ENCODE measurements at regions not wholly inside any gene's neighbourhood (a gene's known extent, or its start where the extent isn't known, plus 50 kb on each side); places are given as distances from the start of the nearest gene placed in this dataset.
"Not testable (repeated sequence)": the region's sequence is repeated elsewhere in the genome, so short reads cannot be mapped to it uniquely, and the experiment has no call there.

DNA sequence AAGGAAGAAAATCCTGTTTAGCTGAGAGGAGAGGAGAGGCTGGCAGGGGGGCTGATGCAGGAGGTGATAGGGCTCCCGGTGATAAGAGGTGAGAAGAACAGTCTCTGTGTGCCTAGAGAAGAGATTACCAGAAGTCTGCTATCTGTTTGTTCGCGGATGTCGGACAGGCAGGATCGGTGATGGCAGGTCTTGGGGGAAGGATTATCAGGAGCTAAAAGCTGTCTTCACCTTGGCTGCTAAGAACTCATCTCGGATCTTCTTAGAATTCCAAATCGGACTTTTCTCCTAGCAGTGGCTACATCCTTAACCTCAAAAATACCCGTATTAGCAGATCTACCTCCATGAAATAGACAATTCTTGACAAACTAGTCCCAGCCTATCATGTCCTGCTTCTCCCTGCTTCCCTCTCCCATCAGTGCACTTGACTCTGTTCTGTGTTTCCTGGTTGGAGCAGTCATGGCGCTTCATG lies 282.1 kb upstream of the TRIB2 start:
- DNase-seq: no peak

- no peak for DNase-seq
Observed at GRCh38 chr2:12435430-12436222, 281.1 kb upstream of the TRIB2 start.

- DNase-seq: no peak
Observed at GRCh38 chr2:12436483-12436882, 280.3 kb upstream of the TRIB2 start.

DNA sequence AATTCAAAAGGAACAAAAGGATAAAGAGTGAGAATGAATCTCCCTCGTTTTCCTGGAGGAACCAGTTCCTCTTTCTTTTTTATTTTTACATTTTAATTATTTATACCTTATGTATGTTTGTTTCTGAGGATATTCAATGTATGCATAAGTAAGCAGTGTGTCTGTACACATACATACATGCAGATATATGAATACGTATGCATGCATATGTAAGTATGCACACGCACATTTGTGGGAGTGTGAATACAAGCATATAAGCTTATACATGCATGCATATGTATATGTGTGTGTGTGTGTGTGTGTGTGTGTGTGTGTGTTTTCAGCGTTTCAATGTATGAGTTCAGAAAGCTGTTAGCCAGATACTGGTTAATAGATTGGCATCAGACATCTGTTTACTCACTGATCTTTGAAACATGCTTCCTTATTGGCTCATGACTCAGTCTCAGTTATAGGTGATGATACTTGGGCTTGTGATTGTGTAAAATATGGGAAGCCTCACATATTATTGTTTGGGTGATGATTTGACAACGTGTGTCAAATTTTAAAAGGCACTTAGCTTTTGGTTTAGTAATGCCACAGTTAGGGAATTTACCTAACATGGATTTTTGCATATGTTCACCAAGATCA lies 279.7 kb upstream of the TRIB2 start:
- no peak for DNase-seq

- DNase-seq: no peak
Observed at GRCh38 chr2:12440731-12441130, 276.0 kb upstream of the TRIB2 start.

- DNase-seq: no peak
Observed at GRCh38 chr2:12441750-12442475, 274.8 kb upstream of the TRIB2 start.

GRCh38 chr2:12442476-12442847 lies 274.3 kb upstream of the TRIB2 start:
- no peak for DNase-seq

DNA sequence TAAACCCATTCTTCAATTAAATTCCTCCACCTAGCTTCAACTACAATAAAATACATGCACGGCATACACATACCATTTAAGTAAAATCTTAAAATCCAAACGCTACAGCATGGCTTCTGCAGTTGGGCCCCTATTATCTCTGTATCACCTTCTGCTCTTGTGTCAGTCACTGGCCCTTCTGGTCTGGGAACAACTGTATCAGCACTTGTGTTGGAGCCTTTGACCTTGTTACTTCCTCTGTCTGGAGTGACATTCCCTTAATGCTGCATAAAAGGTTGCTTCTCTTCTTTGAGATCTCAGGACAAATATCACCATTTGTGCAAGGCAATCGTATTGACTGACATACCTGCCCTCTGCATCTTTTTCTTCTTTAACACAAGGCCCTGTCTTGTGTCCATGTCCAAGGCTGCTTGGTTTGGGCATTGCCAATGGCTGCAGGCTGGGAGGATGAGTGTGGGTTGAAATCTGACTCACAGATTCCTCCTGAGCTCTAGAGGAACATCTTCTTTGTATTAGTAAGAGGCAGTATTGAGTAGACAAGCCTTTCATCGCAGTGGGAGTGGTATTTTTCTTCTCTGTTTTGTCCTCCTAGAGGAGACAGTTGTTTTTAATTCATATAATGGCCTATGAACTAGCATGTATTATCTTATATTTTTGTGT lies 267.8 kb upstream of the TRIB2 start:
- DNase-seq: no peak

- DNase-seq: no peak
Observed at GRCh38 chr2:12451726-12452125, 265.0 kb upstream of the TRIB2 start.

GRCh38 chr2:12452185-12452584 lies 264.6 kb upstream of the TRIB2 start:
- no peak for DNase-seq

DNA sequence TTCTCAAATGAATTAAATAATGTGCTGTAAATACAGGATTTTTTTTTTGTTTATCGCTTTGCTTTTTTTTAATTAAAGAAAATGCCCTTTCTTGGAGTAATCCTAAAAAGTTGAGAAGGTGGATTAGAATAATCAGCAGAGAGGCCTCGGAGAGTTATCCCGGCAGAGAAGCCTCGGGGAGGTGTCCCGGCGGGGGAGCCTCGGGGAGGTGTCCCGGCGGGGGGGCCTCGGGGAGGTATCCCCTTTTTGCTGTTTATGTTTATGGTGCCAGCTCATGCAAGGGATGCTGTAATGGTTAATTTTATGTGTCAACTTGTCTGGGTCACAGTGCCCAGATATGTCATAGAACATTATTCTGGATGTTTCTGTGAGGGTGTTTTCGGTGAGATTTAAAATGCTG lies 263.0 kb upstream of the TRIB2 start:
- DNase-seq: no peak

DNA sequence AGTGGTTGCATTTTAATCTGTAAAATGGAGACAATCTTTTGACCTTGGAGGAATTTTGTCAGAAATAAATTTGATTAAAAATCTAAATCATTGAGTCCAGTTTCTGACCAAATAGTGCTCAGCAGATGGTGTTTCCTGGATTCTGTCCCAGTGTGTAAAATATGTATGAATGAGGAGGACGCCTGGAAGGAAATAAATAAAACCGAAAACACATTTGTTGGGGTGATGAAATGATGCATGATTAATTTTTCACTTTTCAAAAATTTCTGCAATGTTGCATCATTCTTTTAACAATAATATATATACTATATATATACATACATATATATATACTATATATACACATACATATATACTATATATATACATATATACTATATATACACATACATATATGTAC lies 261.1 kb upstream of the TRIB2 start:
- no peak for DNase-seq

GRCh38 chr2:12456293-12457106 lies 260.2 kb upstream of the TRIB2 start:
- peak; percentile 12 for DNase-seq

- peak; percentile 55 for DNase-seq
Observed at GRCh38 chr2:12457831-12458230, 258.9 kb upstream of the TRIB2 start.

DNA sequence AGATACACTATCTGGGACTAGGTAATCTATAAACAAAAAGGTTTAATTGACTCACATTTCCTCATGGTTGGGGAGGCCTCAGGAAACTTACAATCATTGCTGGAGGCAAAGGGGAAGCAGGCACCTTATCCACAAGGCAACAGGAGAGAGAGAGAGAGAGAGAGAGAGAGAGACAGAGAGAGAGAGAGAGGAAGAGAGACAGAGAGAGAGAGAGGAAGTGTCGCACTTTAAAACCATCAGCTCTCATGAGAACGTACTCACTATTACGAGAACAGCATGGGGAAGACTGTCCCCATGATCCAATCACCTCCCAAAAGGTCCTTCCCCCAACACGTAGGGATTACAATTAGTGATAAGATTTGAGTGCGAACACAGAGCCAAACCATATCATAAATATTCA lies 253.5 kb upstream of the TRIB2 start:
- no peak for DNase-seq

- DNase-seq: no peak
Observed at GRCh38 chr2:12465631-12466135, 251.1 kb upstream of the TRIB2 start.

DNA sequence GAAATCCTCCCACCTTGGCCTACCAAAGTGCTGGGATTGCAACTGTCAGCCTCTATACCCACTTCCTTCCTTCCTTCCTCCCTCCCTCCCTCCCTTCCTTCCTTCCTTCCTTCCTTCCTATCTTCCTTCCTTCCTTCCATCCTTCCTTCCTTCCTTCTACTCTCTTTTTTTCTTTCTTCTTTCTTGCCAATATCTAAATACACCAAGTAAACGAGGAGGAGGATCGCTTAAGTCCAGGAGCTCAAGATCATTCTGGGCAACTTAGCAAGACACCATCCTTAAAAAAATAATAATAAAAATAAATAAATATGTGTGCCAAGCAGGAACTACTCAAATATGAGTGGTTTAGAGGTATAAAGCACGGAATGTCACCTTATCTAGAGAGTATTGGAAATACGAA lies 249.4 kb upstream of the TRIB2 start:
- no peak for DNase-seq

DNA sequence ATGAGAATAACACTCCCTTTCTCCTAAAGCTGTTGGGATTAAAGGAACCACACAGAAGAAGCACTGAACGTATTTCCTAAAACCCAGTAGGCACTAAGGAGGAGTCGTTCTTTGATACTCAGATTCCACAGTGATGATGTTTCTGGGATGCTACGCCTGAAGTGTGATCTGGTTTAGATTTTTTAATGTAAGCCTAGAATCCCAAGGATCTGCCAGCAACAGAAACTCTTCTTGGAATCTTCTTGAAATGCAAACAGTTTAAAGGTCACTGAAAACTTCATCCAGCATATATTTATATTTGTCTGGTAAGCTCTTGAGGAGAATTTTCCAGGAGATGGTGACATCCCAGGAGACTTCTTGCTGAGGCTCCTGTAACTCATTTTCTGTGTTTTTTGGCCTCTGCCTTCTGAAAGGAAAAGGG lies 247.6 kb upstream of the TRIB2 start:
- DNase-seq: no peak

DNA sequence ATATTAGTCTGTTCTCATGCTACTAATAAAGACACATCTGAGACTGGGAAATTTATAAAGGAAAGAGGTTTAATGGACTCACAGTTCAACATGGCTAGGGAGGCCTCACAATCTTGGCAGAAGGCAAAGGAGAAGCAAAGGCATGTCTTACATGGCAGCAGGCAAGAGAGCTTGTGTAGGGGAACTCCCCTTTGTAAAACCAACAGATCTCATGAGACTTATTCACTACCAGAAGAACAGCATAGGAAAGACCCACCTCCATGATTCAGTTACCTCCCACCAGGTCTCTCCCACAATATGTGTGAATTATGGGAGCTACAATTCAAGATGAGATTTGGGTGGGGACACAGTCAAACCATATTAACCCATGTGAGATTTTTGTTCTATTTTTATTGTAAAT lies 244.5 kb upstream of the TRIB2 start:
- not testable (repeated sequence) for DNase-seq

DNA sequence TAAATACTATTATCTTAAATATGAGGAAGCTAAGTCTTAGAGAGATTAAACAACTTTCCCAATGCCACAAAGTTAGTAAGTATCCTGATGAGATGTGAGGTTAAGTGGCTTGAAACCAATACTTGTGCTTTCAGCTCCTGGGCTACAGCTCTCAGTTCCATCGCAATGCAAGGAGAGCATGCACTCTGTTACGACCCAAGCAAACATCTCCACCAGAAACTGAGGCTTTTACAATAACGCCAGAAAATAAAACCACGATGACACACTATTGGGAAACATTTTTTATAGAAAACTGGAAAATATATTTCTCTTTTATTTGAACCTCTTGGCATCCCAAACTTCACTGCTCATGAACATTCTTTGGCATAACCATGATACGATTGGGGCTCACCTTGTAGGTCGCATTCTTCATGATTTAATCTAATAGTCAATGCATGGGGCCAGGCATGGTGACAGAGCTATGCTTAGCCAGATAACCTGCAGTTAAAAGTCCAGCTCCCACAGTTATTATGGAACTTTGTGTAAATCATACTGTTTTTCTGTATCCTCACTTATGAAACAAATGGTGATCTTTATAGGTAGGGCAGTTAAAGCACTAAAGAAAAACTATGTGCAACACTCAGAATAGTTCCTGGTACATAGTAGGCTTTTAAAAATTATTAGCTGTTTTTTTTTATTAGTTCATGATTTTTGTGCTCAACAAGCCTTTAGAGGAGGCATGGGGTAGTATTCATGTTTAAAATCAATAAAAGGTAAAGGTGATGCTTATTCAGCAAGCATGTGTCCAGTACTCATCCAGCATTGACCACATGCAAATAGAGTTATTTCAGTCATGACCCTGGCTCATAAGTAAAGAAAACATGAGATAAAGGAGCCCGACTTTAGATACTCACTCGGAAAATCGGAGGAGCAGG lies 238.3 kb upstream of the TRIB2 start:
- no peak for DNase-seq

GRCh38 chr2:12479065-12479601 lies 237.6 kb upstream of the TRIB2 start:
- no peak for DNase-seq
